ENCODE measurements at regions not wholly inside any gene's neighbourhood (a gene's known extent, or its start where the extent isn't known, plus 50 kb on each side); places are given as distances from the start of the nearest gene placed in this dataset.

- Histone ChIP-seq H3K36me3 (ENCODE audit: low read length) (no peaks in the 10 kb centered on the region), H3F3A (ENCODE audit: insufficient read depth) (no peaks in the 10 kb centered on the region), H3K9me2 (replicated peaks; ENCODE audit: insufficient read depth, low read length) (no peaks in the 10 kb centered on the region), H3K27me3 (ENCODE audit: low read length) (no peaks in the 10 kb centered on the region), H3K79me2 (ENCODE audit: insufficient read depth, low read length) (no peaks in the 10 kb centered on the region), H3K4me2 (ENCODE audit: low read depth, low read length, poor library complexity, severe bottlenecking) (no peak overlapping the region), H3K4me3 (ENCODE audit: insufficient read depth, low read length, poor library complexity, severe bottlenecking) (no peak overlapping the region), H4K20me1 (ENCODE audit: low read depth, low read length) (no peaks in the 10 kb centered on the region), H3K27ac (ENCODE audit: low read depth, low read length) (no peak overlapping the region), H2AFZ (ENCODE audit: low read depth, low read length, severe bottlenecking) (no peak overlapping the region), H3K9ac (ENCODE audit: low read length) (no peak overlapping the region), H3K9me3 (ENCODE audit: insufficient read depth, low read length) (no peaks in the 10 kb centered on the region)
- TF ChIP-seq EZH2phosphoT487 (conservative IDR thresholded peaks at IDR 0.05; ENCODE audit: low read length) (no peak), CTCF (IDR thresholded peaks at IDR 0.05; ENCODE audit: insufficient read depth, low read length, poor library complexity, severe bottlenecking) (no peak)
Observed at GRCh38 chr9:73805111-73805510, 653.4 kb downstream of the ANXA1 start.

- Histone ChIP-seq H3K27me3 (ENCODE audit: low read length) (no peaks in the 10 kb centered on the region), H3K4me3 (ENCODE audit: insufficient read depth, low read length, poor library complexity, severe bottlenecking) (no peak overlapping the region), H3K9me3 (ENCODE audit: insufficient read depth, low read length) (no peaks in the 10 kb centered on the region), H3F3A (ENCODE audit: insufficient read depth) (no peaks in the 10 kb centered on the region), H3K27ac (ENCODE audit: low read depth, low read length) (no peak overlapping the region), H2AFZ (ENCODE audit: low read depth, low read length, severe bottlenecking) (no peak overlapping the region), H3K9me2 (replicated peaks; ENCODE audit: insufficient read depth, low read length) (no peaks in the 10 kb centered on the region), H3K79me2 (ENCODE audit: insufficient read depth, low read length) (no peaks in the 10 kb centered on the region), H4K20me1 (ENCODE audit: low read depth, low read length) (no peaks in the 10 kb centered on the region), H3K4me2 (ENCODE audit: low read depth, low read length, poor library complexity, severe bottlenecking) (no peak overlapping the region), H3K9ac (ENCODE audit: low read length) (no peak overlapping the region), H3K36me3 (ENCODE audit: low read length) (no peaks in the 10 kb centered on the region)
- no peak for TF ChIP-seq CTCF (IDR thresholded peaks at IDR 0.05; ENCODE audit: insufficient read depth, low read length, poor library complexity, severe bottlenecking)
- TF ChIP-seq EZH2phosphoT487 (conservative IDR thresholded peaks at IDR 0.05; ENCODE audit: low read length), result no peak
Observed at GRCh38 chr9:73805853-73806458, 654.3 kb downstream of the ANXA1 start.

GRCh38 chr9:73806876-73807275, 655.2 kb downstream of the ANXA1 start:
- Histone ChIP-seq H3K9me3 (ENCODE audit: insufficient read depth, low read length) (no peaks in the 10 kb centered on the region), H2AFZ (ENCODE audit: low read depth, low read length, severe bottlenecking) (no peak overlapping the region), H3K79me2 (ENCODE audit: insufficient read depth, low read length) (no peaks in the 10 kb centered on the region), H3F3A (ENCODE audit: insufficient read depth) (no peaks in the 10 kb centered on the region), H3K4me2 (ENCODE audit: low read depth, low read length, poor library complexity, severe bottlenecking) (no peak overlapping the region), H3K9ac (ENCODE audit: low read length) (no peak overlapping the region), H3K27me3 (ENCODE audit: low read length) (no peaks in the 10 kb centered on the region), H3K36me3 (ENCODE audit: low read length) (no peaks in the 10 kb centered on the region), H3K9me2 (replicated peaks; ENCODE audit: insufficient read depth, low read length) (no peaks in the 10 kb centered on the region), H3K4me3 (ENCODE audit: insufficient read depth, low read length, poor library complexity, severe bottlenecking) (no peak overlapping the region), H4K20me1 (ENCODE audit: low read depth, low read length) (no peaks in the 10 kb centered on the region), H3K27ac (ENCODE audit: low read depth, low read length) (no peak overlapping the region)
- TF ChIP-seq CTCF (IDR thresholded peaks at IDR 0.05; ENCODE audit: insufficient read depth, low read length, poor library complexity, severe bottlenecking) (no peak), EZH2phosphoT487 (conservative IDR thresholded peaks at IDR 0.05; ENCODE audit: low read length) (no peak)

All from SU-DHL-6 (cell line).